NT2/D1 (cell line): ENCODE measurements at regions not wholly inside any gene's neighbourhood (a gene's known extent, or its start where the extent isn't known, plus 50 kb on each side); places are given as distances from the start of the nearest gene placed in this dataset.

Experiments
- SUZ12 ChIP-seq: IDR thresholded peaks from 2 replicates; pipeline ENCODE4 v1.6.1; 2011; ENCODE audit not compliant: insufficient read length, insufficient read depth; ENCODE audit errors: extremely low read depth
- YY1 ChIP-seq: IDR thresholded peaks from 2 replicates; pipeline ENCODE4 v1.6.1; 2011; ENCODE audit not compliant: insufficient read length, insufficient read depth
- ZNF274 ChIP-seq: IDR thresholded peaks from 2 replicates; pipeline ENCODE4 v1.6.1; 2011; ENCODE audit warnings: mild to moderate bottlenecking, low read depth, low read length

DNA sequence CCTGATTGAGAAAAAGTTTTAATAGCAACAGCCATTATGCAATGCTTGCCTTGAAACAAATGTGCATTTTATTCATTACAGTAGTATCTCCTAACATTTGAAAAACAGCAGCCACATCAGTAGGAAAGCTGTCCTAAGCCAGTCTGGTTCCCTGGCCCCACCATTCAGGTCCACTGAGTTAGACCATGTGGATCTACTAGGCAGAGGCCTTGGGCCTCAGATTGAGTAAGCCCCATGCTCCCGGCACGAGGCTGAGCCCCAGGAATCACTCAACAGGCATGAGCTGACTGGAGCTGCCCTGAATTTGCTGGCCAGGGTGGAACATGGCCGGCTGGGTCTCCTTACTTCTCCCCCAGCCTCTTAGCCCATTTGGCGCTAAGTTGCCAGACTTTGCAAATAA is 103.4 kb downstream of the ZFP36L2 start:
- no peak for TF ChIP-seq SUZ12
- TF ChIP-seq ZNF274 = no peak
- TF ChIP-seq YY1 = no peak
